Ishikawa (cell line): ENCODE measurements at regions not wholly inside any gene's neighbourhood (a gene's known extent, or its start where the extent isn't known, plus 50 kb on each side); places are given as distances from the start of the nearest gene placed in this dataset.

Source experiments
- CEBPB ChIP-seq: IDR thresholded peaks from 2 replicates; pipeline ENCODE4 v1.6.1; 2012
- CREB1 ChIP-seq: IDR thresholded peaks from 2 replicates; pipeline ENCODE4 v1.6.1; 2012; ENCODE audit warnings: low read depth
- EGR1 ChIP-seq: IDR thresholded peaks from 2 replicates; pipeline ENCODE4 v1.6.1; 2012
- EP300 ChIP-seq: IDR thresholded peaks from 2 replicates; pipeline ENCODE4 v1.6.1; 2012; ENCODE audit warnings: borderline replicate concordance
- FOXM1 ChIP-seq: IDR thresholded peaks from 2 replicates; pipeline ENCODE4 v1.6.1; 2012; ENCODE audit warnings: low read depth, borderline replicate concordance
- MAX ChIP-seq: IDR thresholded peaks from 2 replicates; pipeline ENCODE4 v1.6.1; 2012
- NFIC ChIP-seq: IDR thresholded peaks from 2 replicates; pipeline ENCODE4 v1.6.1; 2012
- RAD21 ChIP-seq: IDR thresholded peaks from 2 replicates; pipeline ENCODE4 v1.6.1; 2012; ENCODE audit warnings: low read depth
- REST ChIP-seq: IDR thresholded peaks from 2 replicates; pipeline ENCODE4 v1.6.1; 2012; ENCODE audit warnings: low read depth, mild to moderate bottlenecking
- TAF1 ChIP-seq: IDR thresholded peaks from 2 replicates; pipeline ENCODE4 v1.6.1; 2012; ENCODE audit warnings: low read depth, mild to moderate bottlenecking
- TCF12 ChIP-seq: IDR thresholded peaks from 2 replicates; pipeline ENCODE4 v1.6.1; 2012; ENCODE audit warnings: low read depth
- TEAD4 ChIP-seq: IDR thresholded peaks from 2 replicates; pipeline ENCODE4 v1.6.1; 2012
- USF1 ChIP-seq: IDR thresholded peaks from 2 replicates; pipeline ENCODE4 v1.6.1; 2012
- YY1 ChIP-seq: IDR thresholded peaks from 2 replicates; pipeline ENCODE4 v1.6.1; 2012; ENCODE audit warnings: low read depth
- ZBTB7A ChIP-seq: IDR thresholded peaks from 2 replicates; pipeline ENCODE4 v1.6.1; 2012; ENCODE audit warnings: low read depth

- no peak for TF ChIP-seq CREB1
- no peak for TF ChIP-seq EP300
- TF ChIP-seq CEBPB: no peak
- no peak for TF ChIP-seq ZBTB7A
- no peak for TF ChIP-seq TAF1
- TF ChIP-seq YY1: no peak
- no peak for TF ChIP-seq USF1
- no peak for TF ChIP-seq REST
- no peak for TF ChIP-seq RAD21
- TF ChIP-seq TCF12: no peak
- TF ChIP-seq FOXM1: no peak
- TF ChIP-seq TEAD4: no peak
- TF ChIP-seq EGR1: no peak
- no peak for TF ChIP-seq NFIC
- TF ChIP-seq MAX: no peak
These were observed 289.6 kb downstream of the RFPL4B start for GRCh38 chr6:112636650-112637262.

GRCh38 chr6:112639391-112639831 is 292.3 kb downstream of the RFPL4B start:
- no peak for TF ChIP-seq ZBTB7A
- TF ChIP-seq REST: no peak
- TF ChIP-seq FOXM1: no peak
- no peak for TF ChIP-seq TEAD4
- no peak for TF ChIP-seq CREB1
- no peak for TF ChIP-seq NFIC
- TF ChIP-seq TAF1: no peak
- no peak for TF ChIP-seq CEBPB
- TF ChIP-seq EGR1: no peak
- no peak for TF ChIP-seq YY1
- TF ChIP-seq MAX: no peak

GRCh38 chr6:112640891-112641290 is 293.8 kb downstream of the RFPL4B start:
- TF ChIP-seq REST (no peak), TCF12 (no peak), YY1 (no peak), USF1 (no peak), RAD21 (no peak), ZBTB7A (no peak), TAF1 (no peak), NFIC (no peak), CREB1 (no peak), TEAD4 (no peak), MAX (no peak), CEBPB (no peak), FOXM1 (no peak), EGR1 (no peak), EP300 (no peak)

GRCh38 chr6:112649853-112650252 is 302.7 kb downstream of the RFPL4B start:
- no peak for TF ChIP-seq EP300

GRCh38 chr6:112651239-112651638 is 304.1 kb downstream of the RFPL4B start:
- TF ChIP-seq EGR1: no peak
- TF ChIP-seq NFIC: no peak
- TF ChIP-seq TCF12: no peak
- TF ChIP-seq ZBTB7A: no peak
- no peak for TF ChIP-seq CEBPB
- no peak for TF ChIP-seq FOXM1
- TF ChIP-seq TEAD4: no peak
- TF ChIP-seq MAX: no peak
- TF ChIP-seq TAF1: no peak
- no peak for TF ChIP-seq RAD21
